HG03066 (cell line): ENCODE measurements at regions not wholly inside any gene's neighbourhood (a gene's known extent, or its start where the extent isn't known, plus 50 kb on each side); places are given as distances from the start of the nearest gene placed in this dataset.
A peak's percentile ranks its signal among the peaks of the same experiment; 100 is the strongest.

ENCODE experiments used
- ATAC-seq: cut with Tn5 transposase; IDR thresholded peaks from one replicate; pipeline ENCODE4 v1.9.1; 2021; ENCODE audit warnings: low read depth; ENCODE audit not compliant: unreplicated experiment

- ATAC-seq: no peak
Observed at GRCh38 chr5:174307031-174307408, 261.5 kb downstream of the NSG2 start.

DNA sequence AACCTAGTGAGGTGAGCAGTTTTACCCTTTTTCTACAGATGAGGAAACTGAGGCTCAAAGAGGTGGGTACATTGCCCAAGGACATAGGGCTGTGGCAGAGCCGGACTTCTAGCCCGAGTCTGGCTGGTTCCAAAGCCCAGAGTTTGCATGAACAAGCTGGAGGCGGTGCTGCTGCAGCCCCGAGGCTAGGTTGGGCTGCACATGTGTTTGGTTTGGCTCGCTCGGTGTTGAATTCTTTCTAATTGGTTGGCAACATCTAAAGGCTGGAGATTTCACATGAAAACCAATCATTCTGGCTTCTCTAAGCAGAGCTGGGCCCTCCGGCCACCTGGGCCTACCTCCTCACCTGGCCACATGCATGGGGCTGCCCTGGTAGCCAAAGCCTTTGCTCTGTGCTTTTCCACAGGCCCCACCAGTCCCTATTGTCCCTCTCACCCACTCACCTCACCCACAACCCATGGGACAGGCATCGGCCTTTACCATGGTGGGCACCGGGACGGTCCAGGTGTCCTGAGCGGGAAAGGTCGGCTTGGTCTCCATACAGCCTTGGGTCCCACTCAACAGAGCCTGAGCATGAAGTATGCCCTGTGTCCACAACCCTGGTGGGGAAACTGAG is 262.3 kb downstream of the NSG2 start:
- no peak for ATAC-seq

DNA sequence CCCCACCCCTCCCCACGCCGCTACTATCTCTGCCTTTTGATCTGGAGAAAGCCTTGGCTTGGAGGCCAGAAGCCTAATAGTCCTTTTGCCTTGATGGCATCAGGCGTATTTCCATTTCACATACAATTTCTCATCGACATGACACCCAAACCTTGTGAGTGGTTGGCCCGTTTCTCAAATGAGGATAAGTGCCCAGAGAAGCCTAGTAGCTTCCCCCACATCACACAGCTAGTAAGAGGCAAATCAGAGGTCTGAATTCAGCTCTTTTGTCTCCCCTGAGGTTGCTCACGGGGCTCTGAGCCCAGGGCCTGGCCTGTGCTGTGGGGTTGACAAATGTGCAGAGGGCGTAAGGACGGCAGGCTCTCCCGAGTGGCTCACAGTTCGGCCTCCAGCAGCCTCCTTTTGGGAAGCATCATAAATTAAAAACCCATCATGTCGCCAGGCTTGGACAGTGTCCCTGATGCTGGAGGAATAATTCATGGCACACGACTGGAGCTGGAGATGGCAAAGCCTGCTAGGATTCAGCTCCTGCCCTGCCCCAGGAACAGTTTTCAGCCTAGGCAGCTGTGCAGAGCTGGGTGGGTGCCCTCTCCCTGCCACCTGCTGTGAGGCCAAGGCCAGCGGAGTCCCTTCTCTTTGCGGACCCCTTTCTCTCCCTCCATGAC is 263.8 kb downstream of the NSG2 start:
- ATAC-seq: no peak

- no peak for ATAC-seq
Observed at GRCh38 chr5:174310243-174310642, 264.7 kb downstream of the NSG2 start.

DNA sequence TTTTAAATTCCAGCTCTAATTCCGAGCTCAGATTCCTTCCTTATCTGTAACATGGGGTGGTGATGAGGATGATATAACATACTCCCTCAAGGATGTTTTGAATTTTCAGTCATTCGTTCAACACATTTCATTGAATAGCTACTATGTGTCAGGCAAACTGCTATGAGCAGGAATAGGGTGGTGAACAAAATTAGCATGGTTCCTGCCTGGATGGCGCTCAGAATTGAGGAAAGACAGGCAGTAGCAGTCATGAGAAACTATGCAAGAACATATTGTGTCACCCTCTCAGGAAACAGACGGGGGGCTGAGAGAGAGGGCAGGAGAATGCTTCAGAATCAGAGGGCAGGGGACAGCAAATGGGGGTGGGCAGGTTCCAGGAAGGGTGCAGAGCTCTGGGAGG is 265.2 kb downstream of the NSG2 start:
- no peak for ATAC-seq

- no peak for ATAC-seq
Observed at GRCh38 chr5:174311121-174311520, 265.6 kb downstream of the NSG2 start.

DNA sequence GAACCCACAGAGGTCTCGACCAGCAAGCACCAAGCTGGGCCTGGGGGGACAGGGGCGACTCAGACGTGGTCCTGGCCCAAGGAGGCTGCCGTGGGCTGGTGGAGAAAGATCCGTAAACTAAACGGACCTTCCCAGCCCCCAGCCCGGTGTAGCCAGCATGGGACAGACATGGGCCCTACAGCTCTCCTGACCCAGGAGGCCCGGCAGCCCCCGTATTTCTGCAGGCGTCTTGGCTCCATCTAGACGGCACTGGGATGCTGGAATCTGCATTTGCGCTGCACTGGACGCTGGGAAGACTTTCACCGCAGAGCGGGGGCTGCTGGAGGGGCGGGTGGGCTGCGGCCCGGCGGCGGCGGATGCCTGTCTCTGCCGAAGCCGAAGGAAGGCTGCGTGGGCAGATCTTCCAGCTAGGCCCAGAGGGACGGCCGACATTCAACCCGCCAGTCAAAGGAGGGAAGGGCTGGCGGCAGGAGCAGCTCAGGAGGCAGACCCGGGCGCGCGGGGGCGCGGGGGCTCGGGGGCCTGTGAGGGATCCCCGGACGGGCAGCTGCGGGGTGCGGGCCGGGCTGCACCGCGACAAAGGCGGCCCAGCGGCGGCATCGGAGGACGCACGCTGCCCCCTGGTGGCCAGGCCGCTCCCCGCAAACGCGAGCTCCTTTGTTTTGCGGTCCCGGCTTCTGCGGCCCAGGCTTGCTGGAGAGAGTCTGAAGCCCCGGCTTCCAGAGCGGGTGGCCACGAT is 266.2 kb downstream of the NSG2 start:
- peak; percentile 69 for ATAC-seq

- no peak for ATAC-seq
Observed at GRCh38 chr5:174312270-174312617, 266.7 kb downstream of the NSG2 start.

DNA sequence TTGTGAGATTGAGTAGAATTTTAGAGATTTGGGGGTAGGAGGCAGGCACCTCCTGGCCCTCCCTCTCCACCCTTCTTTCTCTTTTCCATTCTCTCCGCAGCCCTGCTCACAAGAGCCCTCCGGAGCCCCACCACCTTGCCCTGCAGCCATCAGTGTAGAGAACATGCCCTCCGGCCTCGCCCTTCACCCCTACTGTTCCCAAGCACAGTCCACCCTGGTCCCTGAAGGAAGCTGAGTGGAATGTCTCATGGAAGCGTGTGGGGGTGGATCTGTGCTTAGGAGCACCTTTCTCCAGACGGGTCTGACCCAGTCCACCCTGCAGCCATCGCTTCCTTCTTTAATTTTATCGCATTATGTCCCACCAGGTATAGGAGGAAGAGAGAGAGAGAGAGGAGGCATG is 267.1 kb downstream of the NSG2 start:
- ATAC-seq: no peak

- ATAC-seq: no peak
Observed at GRCh38 chr5:174313615-174314014, 268.1 kb downstream of the NSG2 start.

DNA sequence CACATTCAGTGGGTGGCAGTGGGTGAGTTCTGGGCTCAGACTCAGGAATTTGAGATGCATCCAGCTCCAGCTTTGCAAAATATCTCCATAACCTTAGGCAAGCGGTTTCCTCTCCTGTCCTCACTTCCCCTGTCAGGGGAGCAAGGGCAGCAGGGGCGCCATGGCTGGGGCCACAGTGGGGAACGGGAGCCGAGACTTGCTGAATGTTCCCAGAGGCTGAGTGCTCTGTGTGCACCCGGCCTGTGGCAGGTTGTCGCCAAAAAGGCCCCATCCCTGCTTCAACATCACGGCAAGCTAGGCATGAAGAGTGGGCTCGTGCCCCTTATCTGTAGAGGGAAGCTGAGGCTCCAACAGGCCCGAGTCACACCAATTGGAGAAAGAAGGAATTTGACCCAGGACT is 268.8 kb downstream of the NSG2 start:
- ATAC-seq: no peak

- no peak for ATAC-seq
Observed at GRCh38 chr5:174315471-174315870, 270.0 kb downstream of the NSG2 start.

DNA sequence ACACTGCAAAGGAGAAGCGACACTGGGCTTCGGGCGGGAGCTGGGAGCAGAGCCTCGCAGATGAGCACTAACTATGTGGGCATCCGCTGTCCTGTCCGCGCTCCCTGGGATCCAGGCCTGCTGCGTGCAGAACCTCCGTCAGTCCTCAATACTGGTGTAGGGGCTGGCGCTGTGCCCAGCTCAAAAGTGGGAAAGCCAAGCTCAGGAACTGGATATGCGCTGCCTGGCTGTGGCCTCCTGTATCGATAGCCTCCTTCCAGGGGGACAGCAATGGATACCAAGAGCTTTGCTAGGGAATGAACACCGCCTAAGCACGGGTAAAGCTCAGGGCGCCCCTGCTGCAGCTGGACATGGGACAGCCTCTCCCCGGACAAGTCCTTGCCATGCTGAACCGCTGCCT is 270.4 kb downstream of the NSG2 start:
- no peak for ATAC-seq

DNA sequence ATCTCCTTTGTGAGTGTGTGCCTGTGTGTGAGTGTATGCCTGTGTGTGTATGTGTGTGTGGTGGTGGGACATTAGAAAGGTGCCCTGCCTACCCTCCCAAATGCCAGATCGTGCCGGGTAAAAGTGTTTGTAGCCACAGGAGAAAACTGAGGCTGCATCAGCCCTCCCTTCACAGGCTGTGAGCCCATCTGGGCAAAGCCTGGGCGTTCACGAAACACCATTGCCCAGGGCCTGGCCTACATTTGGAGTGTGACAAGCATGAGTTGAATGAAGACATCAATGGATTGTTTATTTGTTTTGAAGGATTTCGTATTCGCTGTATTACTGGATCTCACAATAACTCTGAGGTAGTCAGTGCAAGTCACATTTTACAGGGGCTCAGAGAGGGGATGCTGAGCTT is 270.8 kb downstream of the NSG2 start:
- ATAC-seq: no peak

DNA sequence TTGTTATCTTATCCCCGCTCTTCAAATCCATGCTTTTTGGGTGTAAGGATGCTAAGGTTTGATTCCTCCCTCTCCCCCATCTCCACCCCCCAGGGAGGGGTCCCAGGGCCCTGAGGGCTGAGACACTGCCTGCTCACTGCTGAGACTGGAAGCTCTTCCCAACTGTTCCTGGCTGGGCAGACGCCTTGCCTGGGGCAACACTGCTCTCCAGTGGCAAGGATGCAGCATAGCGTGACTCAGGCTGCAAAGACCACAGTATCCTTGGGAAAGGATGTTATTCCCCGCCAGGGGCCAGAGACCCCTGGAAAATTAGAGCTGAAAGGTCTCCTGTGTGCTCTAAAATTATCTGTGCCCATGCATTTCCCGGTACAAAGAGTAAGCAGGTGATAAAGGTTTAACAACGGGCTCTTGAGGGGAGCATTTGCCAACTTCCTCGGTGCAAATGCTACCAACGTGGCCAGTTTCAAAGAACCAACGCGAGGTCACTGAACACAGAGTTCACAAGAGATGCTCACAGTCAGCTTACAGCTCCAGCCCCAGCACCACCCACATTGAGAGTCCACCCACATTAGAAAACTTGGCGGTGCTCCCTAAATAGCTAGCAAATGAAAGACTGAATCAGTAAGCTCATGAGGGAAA is 271.9 kb downstream of the NSG2 start:
- ATAC-seq: no peak

- ATAC-seq: no peak
Observed at GRCh38 chr5:174318578-174318977, 273.1 kb downstream of the NSG2 start.

DNA sequence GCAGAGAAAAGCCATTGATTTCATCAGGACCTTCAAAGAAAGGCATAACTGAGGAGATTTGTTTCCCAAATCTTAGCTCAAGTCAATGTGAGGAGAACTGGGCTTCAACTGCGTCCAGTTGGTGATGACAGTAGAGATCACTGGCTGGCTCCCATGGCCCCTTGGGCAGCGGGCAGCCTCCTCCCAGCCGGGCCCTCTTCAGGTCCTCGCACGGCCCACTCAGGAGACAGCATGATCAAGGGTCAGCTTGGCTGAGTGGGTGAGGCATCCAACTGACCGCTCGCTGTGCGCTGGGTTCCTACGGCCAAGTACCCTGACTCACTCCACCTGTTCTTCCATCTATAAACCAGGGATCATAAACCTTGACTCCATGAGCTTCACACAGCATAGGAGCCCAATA is 274.0 kb downstream of the NSG2 start:
- no peak for ATAC-seq

DNA sequence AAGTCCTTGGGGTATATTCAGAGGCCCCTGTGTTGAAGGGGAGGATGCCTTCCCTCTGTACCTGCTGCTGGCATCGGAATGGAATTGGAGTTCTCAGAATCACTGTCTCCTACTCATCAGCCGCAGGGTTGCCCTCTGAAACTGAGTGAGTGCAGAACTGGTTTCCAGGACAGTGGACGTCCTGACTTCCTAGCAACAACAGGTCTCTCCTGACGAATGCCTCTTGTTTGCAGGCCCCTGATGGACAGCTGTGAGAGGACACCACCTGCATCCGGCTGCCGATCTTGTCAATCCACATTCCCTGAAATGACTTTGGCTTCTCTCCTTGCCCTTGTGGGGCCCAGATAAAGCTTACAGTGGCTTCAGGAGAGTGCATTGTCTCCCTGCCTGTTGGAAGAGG is 274.5 kb downstream of the NSG2 start:
- no peak for ATAC-seq

GRCh38 chr5:174323878-174324281 is 278.4 kb downstream of the NSG2 start:
- ATAC-seq: no peak

GRCh38 chr5:174324680-174325079 is 279.2 kb downstream of the NSG2 start:
- ATAC-seq: no peak

GRCh38 chr5:174325431-174325830 is 279.9 kb downstream of the NSG2 start:
- ATAC-seq: no peak

GRCh38 chr5:174325961-174326360 is 280.5 kb downstream of the NSG2 start:
- ATAC-seq: no peak
